GM04504 (cell line): ENCODE measurements at regions not wholly inside any gene's neighbourhood (a gene's known extent, or its start where the extent isn't known, plus 50 kb on each side); places are given as distances from the start of the nearest gene placed in this dataset.
"Not testable (repeated sequence)": the region's sequence is repeated elsewhere in the genome, so short reads cannot be mapped to it uniquely, and the experiment has no call there.

Experiments used
- DNase-seq: peaks from one replicate; pipeline ENCODE4 v3.0.0-alpha.2; 2012; ENCODE audit warnings: low read depth

GRCh38 chr6:98324446-98324845 lies 509.9 kb upstream of the POU3F2 start:
- DNase-seq = no peak

- no peak for DNase-seq
These were observed 509.0 kb upstream of the POU3F2 start for GRCh38 chr6:98325366-98325765.

GRCh38 chr6:98333273-98333672 lies 501.1 kb upstream of the POU3F2 start:
- DNase-seq = no peak

GRCh38 chr6:98335594-98335993 lies 498.8 kb upstream of the POU3F2 start:
- no peak for DNase-seq

- no peak for DNase-seq
These were observed 494.9 kb upstream of the POU3F2 start for GRCh38 chr6:98339506-98339905.

GRCh38 chr6:98343004-98343403 lies 491.4 kb upstream of the POU3F2 start:
- no peak for DNase-seq

GRCh38 chr6:98343797-98344196 lies 490.6 kb upstream of the POU3F2 start:
- DNase-seq = no peak

- DNase-seq = no peak
These were observed 482.0 kb upstream of the POU3F2 start for GRCh38 chr6:98352348-98352747.

- DNase-seq = no peak
These were observed 476.2 kb upstream of the POU3F2 start for GRCh38 chr6:98358173-98358572.

- DNase-seq = no peak
These were observed 468.0 kb upstream of the POU3F2 start for GRCh38 chr6:98366371-98366770.

GRCh38 chr6:98380589-98380988 lies 453.8 kb upstream of the POU3F2 start:
- DNase-seq = no peak

- no peak for DNase-seq
These were observed 452.1 kb upstream of the POU3F2 start for GRCh38 chr6:98382246-98382645.

GRCh38 chr6:98384334-98384733 lies 450.0 kb upstream of the POU3F2 start:
- DNase-seq = no peak

- DNase-seq = no peak
These were observed 449.6 kb upstream of the POU3F2 start for GRCh38 chr6:98384801-98385200.

- DNase-seq = no peak
These were observed 438.7 kb upstream of the POU3F2 start for GRCh38 chr6:98395610-98396166.

- DNase-seq = no peak
These were observed 418.3 kb upstream of the POU3F2 start for GRCh38 chr6:98416027-98416426.

- DNase-seq = not testable (repeated sequence)
These were observed 417.7 kb upstream of the POU3F2 start for GRCh38 chr6:98416497-98417158.

- no peak for DNase-seq
These were observed 400.9 kb upstream of the POU3F2 start for GRCh38 chr6:98433325-98434056.

- no peak for DNase-seq
These were observed 390.7 kb upstream of the POU3F2 start for GRCh38 chr6:98443633-98444032.

GRCh38 chr6:98452685-98453084 lies 381.7 kb upstream of the POU3F2 start:
- DNase-seq = no peak

GRCh38 chr6:98454809-98455322 lies 379.5 kb upstream of the POU3F2 start:
- no peak for DNase-seq

- DNase-seq = no peak
These were observed 375.7 kb upstream of the POU3F2 start for GRCh38 chr6:98458708-98459107.
